Fibroblast of skin of right quadriceps (primary cell): ENCODE measurements at regions not wholly inside any gene's neighbourhood (a gene's known extent, or its start where the extent isn't known, plus 50 kb on each side); places are given as distances from the start of the nearest gene placed in this dataset.

Experiments
- DNase-seq: peaks from one replicate; pipeline ENCODE4 v3.0.0-alpha.2; 2013

DNA sequence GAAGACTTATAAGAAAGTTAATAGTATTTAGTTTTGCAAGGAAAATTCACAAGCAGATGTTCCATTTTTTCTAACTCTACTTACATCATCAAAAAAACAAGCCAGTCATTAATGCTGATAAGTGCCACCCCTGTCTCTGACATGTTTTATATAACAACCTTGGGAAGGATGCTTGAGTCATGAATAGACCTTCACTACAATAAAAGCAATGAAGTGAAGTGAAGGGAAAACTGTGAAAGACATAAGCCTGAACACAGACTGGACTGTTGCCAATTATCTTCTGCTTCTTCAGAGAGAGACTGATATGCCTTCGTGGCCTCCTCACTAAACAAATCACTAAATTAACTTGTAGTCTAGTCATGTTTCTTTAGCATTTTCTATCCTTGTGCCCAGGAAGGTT lies 353.2 kb downstream of the PDHA2 start:
- DNase-seq: no peak

DNA sequence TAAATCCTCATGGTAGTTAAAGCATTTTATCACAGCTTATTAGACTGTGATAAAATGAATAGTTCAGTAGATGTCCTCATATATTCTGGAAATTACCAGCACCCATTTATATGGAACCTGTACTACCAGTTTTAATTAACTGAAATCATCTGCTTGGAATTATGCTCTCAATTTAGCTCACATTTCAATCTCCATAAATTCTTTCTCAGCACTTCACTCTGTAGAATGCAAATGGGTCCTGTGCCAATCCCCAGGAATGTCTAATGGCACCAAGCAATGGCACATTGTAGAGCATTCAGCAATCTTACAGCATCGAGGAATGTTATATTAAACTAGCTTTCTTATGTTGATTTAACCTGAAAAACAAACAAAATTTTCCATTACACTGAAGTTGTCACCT lies 355.1 kb downstream of the PDHA2 start:
- no peak for DNase-seq

DNA sequence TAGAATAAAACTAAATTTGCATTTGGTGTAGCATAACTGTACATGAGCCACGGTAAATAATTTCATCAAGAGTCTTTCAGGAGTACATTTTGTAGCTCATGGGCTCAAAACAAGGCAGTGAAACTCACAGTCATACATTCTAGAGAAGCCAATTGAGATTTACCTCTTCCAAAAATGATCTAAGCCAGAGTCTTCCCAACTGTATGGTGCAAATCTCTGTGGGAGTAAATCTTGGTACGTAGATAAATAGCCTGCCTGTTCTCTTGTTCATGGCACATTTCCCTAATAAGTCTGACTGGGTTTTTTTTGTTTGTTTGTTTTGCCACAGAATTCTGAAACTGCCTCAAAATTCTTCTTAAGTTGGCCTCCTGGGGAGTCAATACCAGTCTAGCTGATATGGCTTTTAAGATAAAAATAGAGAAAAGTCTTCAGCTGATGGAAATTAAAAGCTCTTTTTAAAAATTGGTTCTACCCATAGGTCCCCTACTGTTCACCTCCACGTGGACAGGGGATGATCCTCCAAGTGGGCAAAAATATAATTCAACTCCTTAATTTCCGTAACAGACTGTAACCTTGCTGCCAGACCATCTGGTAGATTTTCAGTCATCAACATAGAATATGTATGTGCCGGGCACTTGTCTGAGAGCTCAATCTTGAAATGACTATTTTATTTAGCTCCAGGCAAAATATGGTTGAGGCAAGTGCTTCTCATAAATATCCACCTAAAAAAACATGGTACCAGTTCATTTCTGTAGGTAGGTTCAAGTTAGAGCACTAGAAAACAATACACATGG lies 365.4 kb downstream of the PDHA2 start:
- no peak for DNase-seq

DNA sequence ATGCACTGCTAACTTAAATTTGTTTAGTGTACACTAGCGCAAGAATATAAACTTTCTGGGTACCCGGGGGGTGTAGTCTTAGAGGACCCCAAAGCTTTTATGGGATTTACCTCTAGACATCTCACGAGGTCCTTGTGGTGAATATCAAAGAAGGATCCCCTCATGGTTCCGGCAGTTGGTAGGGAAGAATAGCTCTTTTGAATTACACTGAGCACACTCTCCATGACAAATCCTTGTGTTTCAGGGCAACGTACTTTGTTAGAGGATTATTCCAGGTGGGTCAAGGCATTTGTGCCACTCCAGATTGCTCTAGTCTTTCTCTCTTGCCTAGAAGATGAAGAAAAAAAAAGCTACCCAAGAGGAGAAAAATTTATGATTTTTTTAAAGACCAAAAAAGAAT lies 387.6 kb downstream of the PDHA2 start:
- DNase-seq: no peak

DNA sequence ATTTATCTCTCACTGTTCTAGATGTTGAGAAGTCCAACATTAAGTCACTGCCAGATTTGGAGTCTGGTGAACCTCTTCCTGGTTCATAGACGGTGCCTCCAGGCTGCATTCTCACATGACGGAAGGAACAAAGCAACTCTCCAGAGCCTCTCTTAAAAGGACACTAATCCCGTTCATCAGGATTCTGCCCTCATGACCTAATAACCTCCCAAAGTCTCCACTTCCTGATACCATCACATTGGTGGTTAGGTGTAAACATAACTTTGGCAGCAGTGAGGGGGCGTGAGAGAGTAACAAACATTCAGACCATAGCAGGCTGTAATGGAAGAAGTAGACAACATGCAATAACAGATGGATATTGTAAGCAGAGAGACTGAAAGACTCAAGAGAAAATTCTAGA lies 388.6 kb downstream of the PDHA2 start:
- DNase-seq: no peak

DNA sequence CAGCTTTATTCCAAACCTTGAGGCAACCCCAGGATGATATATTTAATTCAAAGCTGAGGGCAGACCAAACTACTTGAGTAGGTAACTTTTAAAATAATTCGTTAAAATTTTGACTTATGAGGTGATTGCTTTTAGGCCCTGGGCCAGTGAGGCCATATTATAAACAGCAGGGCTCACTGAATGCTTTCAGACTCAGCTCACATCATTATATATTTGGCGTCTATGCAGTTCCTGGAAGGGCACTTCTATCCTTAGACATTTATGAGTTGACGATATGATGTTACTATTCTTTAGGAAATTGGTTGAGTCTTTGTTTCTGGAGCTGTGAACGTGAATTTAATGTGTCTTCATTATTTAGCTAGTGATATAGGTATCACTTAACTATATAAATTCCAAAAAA lies 400.1 kb downstream of the PDHA2 start:
- no peak for DNase-seq

DNA sequence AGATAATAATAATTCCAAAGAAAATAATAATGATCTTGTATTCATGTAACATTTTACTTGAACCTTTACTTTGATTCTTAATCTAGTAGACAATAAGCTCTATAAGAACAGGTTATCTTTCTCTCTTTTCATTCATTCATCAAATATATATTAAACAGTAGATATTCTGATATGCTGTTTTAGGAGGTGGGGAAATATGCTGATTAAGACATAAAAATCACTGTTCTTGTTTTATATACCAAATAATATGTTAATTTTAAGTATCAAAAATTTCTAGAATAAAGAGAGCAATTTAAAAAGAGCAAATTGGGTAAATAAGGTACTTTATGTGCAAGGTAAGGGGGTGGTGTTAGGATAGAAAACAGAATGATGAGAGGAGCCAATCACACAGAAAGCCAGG lies 401.9 kb downstream of the PDHA2 start:
- no peak for DNase-seq

DNA sequence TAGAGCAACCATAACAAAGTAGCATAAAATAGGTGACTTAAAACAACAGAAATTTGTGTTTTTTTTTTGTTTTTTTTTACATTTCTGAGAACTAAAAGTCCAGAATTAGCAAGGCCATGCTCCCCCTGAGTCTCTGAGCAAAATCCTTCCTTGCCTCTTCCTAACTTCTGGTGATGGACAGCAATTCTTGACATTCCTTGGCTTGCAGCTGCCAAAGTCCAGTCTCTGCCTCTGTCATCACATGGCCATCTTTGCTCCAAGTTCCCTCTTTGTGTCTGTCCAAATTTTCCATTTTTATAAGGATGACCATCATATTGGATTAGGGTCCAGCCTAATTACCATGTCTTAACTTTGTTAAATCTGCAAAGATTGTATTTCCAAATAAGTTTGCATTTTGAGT lies 407.2 kb downstream of the PDHA2 start:
- no peak for DNase-seq

DNA sequence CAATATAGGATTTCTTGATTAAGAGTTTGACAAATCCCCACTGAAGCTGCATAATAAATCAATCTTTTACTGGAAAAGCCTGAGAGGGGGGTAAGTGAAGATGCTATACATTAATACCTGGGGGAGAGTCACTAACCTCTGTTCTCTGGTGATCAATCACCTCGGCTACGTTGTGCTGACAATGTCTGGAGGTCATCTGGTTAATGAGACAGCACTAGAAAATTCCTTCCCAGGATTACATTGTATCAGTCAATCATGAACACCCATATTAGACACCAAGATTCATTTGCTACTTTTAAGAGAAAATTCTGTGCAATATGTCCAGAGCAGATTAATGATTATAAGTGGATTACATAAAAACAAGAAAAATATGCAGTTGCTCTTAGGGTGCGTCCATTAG lies 408.3 kb downstream of the PDHA2 start:
- DNase-seq: no peak

DNA sequence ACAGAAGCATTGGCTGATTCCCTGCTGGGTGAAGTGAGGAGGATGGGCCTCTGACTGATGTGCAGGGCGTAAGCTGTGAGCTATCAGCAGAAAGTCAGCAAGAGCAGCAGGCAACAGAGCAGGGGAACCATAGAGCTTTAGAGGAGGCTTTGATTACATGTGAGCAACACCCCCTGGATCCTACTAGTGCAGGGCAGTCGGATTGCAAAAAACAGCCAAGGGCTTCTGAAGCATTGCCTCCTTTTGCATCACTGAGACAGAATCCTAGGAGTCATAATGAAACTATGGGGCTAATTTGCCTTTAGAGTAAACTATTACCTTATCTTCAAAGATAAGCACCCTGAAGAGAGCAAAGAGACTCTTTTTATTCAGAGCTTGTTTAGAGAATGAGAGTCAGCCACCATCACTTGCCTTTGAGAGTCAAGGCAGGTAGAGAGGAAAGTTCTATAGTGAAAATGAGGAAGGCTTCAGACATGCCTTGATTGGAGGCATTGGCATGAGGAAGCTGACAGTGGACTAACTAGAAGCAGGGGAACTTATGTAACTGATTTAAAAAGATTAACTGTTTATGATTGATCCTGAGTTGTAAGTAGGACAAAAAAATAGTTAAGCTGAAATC lies 420.3 kb downstream of the PDHA2 start:
- DNase-seq: no peak

DNA sequence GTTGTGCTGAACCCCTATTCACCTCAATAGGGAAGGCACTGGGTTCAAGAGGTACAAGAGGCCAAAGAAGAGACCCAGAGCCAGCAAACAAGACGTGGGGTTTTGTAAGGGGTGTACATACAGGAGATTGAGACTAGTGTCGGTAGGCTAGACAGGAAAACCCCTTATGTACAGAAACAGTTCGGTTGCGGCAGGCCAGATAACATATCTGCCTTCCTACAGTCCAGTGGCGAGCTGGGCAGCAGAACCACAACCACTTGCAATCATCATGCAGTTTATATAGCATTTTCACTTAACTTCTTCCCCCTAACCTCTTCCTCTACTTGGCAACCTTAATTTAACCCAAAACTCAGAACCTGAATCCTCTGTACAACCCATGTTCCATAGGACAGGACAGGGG lies 422.2 kb downstream of the PDHA2 start:
- no peak for DNase-seq

DNA sequence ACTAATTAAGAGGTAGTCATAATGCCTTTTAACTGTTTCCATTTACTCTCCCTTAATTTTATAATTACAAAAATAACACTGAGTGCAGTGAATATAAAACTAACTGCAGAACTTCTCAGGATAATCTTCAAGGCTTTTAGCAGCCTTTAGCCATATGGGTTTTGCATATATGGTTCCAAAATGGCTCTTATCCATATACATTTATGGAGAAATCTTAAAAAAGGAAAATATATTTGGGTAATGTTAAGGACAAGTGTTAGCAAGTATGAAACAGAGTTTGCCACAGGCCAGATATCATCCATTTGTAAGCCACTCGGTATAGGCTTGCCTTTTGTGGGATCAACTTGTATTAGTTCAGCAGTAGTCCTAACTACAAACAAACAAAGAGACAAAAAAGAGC lies 423.4 kb downstream of the PDHA2 start:
- no peak for DNase-seq

DNA sequence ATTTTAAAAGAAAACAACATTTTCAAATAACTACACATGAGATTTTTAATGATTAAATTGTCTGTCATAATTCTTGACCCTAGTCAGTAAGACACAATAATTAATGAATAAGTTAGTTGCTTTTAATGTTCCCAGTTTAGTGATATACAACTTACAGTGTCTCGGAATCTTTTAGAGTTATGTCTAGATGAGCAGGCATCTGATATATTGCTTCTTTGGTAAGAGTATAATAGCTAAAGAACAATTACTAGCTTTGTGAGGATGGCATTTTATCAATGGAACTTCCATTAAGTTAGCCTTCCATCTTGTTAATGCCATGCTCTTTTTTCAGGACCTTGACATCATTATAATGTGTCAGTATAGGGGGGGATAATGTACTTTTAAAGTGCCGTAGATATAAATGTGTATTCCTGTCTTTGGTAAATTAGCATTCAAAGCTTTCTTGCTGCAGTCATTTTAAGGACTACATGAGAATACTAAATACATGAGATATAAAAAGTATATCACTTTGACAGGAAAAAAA lies 425.1 kb downstream of the PDHA2 start:
- DNase-seq: no peak

DNA sequence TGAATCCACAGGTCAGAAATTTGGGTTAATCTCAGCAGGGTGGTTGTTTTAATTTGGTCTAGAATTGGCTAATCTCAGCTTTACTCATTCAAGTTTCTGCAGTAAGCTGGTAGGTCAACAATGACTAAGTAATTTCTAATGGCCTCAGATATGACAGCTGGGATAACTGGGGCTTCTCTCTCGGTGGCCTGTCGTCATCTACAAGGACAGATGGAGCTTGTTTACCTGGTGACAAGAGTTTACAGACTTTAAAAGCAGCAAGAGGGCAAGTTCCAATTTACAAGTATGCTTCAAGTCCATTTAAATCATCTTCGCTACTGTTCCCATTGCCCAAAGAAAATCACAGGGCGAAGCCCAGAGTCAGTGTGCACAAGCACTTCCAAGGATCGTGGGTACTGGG lies 453.9 kb downstream of the PDHA2 start:
- DNase-seq: no peak

DNA sequence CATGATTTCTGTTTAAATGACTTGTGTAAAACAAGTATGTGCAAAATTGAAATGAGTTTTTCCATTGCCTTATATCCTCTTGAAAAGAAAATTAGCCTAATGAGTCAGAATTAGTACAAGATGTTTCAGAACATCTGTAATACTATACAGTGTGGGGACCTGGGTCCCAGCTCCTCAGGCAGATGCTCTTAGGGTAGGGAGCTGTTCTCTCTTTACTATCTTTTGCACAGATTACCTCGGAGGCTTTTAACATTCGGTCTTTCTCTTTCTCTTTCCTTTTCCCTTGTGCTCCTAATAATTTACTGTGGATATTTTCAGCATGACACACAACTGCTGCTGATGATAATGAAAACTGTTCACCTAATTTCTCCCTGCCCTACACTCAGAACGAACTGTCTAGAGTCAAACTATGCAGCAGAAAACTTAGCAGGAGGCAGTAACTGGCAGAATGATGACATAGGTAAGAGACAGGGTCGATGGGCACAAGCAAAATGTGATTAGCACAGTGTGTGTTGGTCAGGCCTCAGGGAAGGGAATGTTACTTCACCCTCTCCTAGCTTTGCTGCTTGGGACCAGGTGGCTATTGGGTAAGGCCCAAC lies 455.3 kb downstream of the PDHA2 start:
- no peak for DNase-seq

DNA sequence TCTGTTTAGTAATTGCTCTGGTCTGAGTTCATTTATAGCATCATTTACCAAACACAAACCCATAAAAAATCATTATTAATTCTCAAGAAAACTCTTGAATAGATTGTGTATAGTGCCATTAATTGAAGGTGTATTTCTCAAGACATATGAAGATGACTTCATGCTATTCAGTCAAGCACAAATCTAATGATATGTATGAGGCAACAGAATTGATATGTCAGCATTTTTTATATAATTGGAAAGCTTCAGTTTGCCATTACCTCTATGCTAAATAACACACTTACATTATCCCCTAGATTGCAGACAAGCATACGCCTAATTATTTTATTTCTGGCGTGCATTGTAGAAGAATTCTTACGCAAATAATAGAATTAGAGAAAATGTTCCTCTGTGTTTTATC lies 461.8 kb downstream of the PDHA2 start:
- no peak for DNase-seq

DNA sequence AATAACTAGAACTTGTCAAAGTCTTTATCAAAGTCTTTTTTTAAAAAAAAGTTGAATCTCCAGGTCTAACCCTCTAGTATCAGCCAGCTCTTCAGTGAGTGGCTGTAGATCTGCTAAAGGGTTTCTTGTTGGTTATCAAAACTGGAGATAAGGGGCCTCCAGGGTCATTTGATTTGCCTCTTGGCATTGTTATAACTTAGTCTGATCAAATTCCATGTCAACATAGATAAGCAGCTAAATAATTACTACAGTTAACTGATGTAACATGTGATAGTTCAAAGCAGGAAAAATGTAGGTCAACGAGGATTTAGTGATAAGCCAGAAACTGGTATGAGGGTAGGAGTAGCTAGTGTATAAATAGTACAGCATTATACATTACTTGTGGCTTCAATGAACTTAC lies 465.1 kb downstream of the PDHA2 start:
- no peak for DNase-seq

DNA sequence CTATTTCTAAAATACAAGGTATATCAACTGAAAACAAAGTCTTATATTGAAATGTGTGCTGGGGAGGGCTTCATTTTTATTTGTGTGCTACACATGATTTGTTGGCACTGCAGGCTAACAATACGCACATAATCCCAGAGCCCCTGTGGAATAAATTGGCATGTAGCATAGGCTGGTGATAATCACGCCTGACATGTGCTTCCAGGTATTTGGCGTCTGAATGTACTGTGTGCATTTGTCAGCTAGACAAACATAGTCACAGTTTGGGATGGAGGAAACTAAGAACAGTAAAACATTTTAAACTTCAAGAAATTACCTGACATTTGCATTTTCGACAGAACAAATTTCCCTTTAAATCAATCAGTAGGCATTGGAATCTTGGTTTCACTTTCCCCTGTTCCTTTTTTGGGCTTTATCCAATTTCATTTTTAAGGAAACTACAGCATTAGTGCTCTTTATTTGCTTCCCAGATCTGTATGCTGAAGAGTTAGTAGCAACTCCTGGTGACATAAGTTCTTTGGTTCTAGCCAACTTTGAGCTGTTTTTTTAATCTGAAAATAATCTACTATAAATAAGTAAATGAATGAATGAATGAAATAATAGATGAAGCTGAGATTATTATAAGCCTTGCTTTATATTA lies 472.3 kb downstream of the PDHA2 start:
- DNase-seq: no peak

DNA sequence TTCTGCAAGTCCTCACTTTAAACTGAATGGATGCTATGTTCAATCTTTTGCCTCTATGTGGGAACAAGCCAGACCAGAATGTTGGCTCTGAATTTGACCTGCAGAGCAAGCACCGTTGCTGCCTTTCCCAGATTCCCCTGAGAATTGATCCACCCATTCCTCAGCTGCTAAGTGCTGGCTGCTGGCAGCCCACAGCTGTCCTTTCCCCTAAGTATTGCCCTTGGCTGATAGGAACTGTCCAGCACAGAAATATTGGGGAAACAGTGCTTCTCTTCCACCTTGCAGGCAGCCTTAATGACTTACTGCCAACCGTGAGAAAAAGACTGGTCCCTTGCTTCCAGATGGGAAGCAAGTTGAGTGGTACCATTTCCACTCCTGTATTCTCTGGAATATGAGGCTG lies 475.9 kb downstream of the PDHA2 start:
- DNase-seq: no peak

DNA sequence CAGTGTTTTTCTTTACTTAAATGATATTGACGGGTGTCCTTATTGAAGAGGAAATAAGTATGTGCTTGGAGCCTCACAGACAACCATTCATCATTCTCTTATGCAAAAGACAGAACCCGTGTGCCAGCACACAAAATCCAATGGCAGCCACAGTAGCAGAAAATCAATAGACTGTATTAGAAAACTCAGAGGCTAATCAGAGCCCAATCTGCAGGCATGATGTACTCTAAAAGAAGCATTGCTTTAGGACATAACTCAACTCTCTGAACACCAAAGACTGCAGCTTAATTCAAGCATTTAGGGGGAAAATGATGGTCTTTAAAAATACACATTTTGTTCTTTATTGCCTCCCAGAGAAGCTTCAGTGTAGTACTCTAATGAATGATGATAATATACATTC lies 476.9 kb downstream of the PDHA2 start:
- DNase-seq: no peak

DNA sequence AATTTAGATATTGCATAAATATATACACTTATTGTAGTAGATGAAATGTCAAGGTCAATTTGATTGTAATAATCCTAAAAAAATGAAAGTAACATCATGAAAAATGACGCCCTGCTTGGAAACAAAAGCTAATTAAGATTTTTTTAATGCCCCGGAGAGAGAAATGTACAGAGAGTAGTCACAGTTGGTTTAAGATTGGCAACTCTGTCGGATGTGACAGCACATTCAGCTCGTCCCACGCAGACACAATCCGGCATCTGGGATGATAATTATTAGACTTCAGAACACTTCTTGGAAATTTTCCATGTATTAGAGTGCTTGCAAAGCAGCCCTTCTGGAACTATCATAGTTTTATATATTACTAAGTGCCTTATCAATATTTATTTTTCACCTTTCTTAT lies 478.0 kb downstream of the PDHA2 start:
- DNase-seq: no peak

DNA sequence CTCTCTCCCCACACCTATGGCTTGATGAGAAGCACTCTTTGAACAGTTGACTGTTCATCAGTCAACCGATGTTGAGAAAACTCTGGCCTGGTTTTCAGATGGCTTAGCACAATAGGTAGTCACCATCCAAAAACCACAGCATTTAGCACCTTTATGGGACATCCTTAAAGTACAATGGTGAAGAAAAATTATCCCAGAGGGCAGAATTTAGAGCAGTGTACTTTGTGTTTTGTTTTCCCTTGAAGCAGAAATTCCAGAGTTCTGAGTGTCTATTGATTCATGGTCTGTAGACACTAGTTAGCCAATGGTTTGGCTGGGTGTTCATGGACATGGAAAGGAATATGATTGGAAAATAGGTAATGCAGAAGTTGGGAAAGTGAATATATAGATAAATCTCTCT lies 487.0 kb downstream of the PDHA2 start:
- no peak for DNase-seq

DNA sequence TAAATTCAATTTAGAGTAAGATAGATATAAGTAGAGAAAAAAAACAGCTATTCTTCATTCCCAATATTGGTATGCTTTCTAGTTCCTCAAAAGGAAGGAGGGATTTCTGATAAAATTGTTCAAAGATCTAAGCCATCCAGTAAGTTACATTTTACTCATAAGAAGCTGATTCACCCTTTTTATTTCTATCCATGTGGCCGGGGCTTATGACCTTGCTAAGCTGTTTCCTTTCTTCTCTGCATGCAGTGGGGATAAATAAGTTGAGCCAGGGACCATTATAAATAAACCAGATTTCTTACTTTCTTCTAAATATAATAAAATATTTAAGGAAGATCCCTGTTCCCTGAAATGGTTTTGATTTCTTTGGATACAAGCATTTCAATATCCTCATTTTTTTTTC lies 502.3 kb downstream of the PDHA2 start:
- no peak for DNase-seq
